ENCODE measurements at regions not wholly inside any gene's neighbourhood (a gene's known extent, or its start where the extent isn't known, plus 50 kb on each side); places are given as distances from the start of the nearest gene placed in this dataset.

GRCh38 chr5:93017849-93018248, 563.2 kb downstream of the NR2F1-AS1 start:
- no peak for TF ChIP-seq CTCF (IDR thresholded peaks at IDR 0.05)
- no peak for TF ChIP-seq POLR2A (IDR thresholded peaks at IDR 0.05)

All from heart left ventricle (tissue), 13 donors.